Sigmoid colon (tissue), 3 donors: ENCODE measurements at regions not wholly inside any gene's neighbourhood (a gene's known extent, or its start where the extent isn't known, plus 50 kb on each side); places are given as distances from the start of the nearest gene placed in this dataset.

Experiments
- POLR2A ChIP-seq, 2 donors: fragments of 450-650 bp; IDR thresholded peaks; one replicate each; pipeline ENCODE4 v1.6.1; 2016; ENCODE audit warnings: antibody characterized with exemption in 2 of 2, mild to moderate bottlenecking in 2 of 2, moderate library complexity in 2 of 2
- TF ChIP-seq, protein P1 (sequence below), 4 experiments: fragments of 450-650 bp in 3 of 4; fragments of 200-600 bp in 1 of 4; IDR thresholded peaks; one replicate each; pipeline ENCODE4 v1.5.1; 2016 to 2019; ENCODE audit warnings: antibody characterized with exemption in 4 of 4, mild to moderate bottlenecking in 3 of 4, moderate library complexity in 2 of 4

DNA sequence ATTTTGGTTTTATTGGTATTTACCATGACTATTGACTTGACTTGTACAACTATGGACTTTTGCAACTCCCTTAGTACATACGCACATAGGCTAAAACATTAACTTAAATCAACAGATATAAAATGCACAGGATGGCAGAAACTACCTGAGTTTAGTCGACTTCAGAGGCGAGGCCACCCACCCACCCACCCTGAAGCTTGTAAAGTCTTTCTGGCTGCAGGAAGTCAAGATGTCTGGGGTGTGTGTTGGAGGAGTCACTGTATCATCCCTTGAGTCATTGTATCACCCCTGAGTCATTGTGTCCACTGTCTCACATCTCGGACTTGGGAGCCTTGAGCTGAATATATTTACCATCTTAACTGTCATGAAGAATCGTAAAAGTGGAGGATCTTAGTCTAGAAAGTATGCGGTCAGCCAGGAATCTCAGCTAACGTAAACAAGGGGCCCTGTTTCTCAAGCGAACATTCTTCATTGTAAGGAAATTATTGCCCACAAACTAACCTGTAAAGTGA, 140.0 kb upstream of the ST6GAL2 start:
- TF ChIP-seq, protein P1, sequence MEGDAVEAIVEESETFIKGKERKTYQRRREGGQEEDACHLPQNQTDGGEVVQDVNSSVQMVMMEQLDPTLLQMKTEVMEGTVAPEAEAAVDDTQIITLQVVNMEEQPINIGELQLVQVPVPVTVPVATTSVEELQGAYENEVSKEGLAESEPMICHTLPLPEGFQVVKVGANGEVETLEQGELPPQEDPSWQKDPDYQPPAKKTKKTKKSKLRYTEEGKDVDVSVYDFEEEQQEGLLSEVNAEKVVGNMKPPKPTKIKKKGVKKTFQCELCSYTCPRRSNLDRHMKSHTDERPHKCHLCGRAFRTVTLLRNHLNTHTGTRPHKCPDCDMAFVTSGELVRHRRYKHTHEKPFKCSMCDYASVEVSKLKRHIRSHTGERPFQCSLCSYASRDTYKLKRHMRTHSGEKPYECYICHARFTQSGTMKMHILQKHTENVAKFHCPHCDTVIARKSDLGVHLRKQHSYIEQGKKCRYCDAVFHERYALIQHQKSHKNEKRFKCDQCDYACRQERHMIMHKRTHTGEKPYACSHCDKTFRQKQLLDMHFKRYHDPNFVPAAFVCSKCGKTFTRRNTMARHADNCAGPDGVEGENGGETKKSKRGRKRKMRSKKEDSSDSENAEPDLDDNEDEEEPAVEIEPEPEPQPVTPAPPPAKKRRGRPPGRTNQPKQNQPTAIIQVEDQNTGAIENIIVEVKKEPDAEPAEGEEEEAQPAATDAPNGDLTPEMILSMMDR (IDR thresholded peaks at IDR 0.05), result no peak
- TF ChIP-seq POLR2A (IDR thresholded peaks at IDR 0.05), result no peak
